HG03064 (cell line): ENCODE measurements at regions not wholly inside any gene's neighbourhood (a gene's known extent, or its start where the extent isn't known, plus 50 kb on each side); places are given as distances from the start of the nearest gene placed in this dataset.

ENCODE experiments used
- ATAC-seq: cut with Tn5 transposase; IDR thresholded peaks from one replicate; pipeline ENCODE4 v1.9.1; 2021; ENCODE audit warnings: low read depth; ENCODE audit not compliant: unreplicated experiment

DNA sequence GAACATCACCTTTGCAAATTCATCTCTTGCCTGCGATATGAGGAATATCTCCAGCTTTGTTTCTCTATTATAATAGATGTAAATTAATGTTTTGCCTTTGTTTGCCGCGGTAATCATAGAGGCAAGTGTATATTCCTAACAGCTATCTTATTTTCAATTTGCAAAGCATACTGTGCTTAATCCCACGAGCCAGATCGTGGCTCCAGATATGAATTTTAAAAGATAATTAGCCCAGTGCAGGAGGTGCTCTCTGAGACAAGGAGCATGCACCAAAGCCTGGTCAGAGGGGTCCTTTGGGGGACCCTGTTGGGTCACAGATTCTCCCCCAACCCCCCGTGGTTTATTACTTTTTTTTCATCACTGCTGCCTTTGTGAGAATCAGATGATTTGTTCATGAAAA is 1087.5 kb downstream of the BCL11B start:
- ATAC-seq: no peak

- no peak for ATAC-seq
Observed at GRCh38 chr14:98185036-98185435, 1087.0 kb downstream of the BCL11B start.

DNA sequence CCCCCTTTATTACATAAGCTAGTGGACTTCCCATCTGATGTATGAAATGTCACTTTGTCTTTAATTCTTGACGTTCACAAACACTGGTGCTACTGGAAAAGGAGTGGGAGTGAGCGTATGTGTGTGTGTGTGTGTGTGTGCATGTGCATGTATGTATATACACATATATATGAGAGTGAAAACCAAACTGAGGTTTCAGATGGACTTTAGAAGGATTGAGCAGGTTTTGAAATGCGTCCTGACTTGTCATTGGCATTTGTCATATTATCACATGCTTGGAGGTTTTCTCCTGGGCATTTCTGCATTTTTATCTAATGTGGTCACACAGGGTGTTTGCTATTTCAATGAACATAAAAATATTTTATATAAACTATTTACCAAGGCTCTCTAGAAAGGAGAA is 1085.9 kb downstream of the BCL11B start:
- no peak for ATAC-seq

DNA sequence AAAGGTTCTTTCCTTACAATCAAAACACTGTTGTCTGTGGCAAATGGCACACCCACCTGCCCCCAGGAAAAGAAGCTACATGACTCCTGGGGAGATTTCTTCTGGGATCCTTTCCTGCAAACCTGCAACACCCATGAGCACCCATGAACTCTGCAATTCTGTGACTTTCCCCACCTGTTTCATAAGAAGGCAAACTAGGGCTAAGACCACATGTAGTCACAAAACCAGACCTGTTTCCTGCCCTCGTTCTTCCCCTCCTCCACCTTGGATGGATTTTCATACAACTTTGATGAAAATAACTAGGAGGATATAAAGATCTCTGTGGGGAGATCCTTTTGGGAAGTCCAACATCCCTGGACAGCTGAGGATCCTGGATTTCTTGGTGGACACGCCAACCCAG is 1084.7 kb downstream of the BCL11B start:
- ATAC-seq: no peak

DNA sequence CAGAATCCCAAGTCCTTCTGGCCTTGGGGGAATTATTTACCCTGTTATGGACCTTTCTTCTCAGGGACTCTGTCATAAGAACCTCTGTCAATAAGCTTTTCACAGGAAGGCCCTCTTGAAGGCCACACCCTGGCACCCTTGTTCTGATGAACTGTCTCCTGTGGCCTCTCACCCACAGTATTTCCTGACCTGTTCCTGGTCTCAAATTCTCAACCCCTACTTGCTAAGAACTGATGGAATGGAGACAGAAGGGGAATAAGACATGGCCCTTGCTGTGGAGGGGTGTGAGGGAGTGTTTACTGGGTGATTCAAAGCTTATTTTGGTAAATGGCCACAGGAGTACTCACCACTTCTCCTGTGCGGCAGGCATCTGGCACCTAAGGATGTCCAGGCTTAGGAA is 1082.9 kb downstream of the BCL11B start:
- no peak for ATAC-seq

DNA sequence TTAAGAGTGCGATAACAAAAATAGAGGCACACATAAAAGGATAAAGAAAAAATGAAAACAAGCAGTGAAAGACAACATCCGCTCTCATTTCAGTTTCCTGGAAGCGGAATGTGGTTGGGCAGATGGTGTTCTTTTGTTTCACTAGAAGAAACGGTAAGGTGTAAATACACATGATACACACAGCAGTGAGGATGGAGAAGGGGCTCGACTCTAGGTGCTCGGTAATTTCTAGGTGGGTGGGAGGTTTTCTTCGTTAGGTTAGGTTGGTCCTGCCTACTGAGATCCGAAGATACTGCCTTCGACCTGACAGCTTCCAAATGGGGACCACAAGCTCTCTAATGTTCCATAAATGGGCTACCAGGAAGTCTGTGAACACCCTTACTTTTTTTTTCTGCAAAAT is 1082.5 kb downstream of the BCL11B start:
- no peak for ATAC-seq

DNA sequence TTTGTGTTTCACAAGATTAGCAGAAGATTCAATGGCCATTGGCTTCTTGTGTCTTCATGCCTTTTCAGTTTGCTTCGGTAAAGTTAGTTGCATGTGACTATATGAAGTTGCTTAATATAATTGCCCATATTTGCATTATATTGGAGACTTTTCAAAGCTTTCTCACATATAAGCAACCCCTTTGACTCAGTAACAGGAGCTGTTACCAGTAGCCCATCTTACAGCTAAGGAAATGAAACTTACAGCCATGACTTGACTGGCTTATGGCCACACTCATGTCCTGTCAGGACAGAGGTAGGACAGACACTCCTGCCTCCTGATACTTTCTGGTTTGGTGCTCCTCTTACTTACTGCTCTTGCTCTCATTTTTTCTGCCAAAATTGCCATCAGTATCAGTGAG is 1082.1 kb downstream of the BCL11B start:
- no peak for ATAC-seq

- no peak for ATAC-seq
Observed at GRCh38 chr14:98192946-98193345, 1079.1 kb downstream of the BCL11B start.

- ATAC-seq: no peak
Observed at GRCh38 chr14:98194821-98195220, 1077.2 kb downstream of the BCL11B start.

DNA sequence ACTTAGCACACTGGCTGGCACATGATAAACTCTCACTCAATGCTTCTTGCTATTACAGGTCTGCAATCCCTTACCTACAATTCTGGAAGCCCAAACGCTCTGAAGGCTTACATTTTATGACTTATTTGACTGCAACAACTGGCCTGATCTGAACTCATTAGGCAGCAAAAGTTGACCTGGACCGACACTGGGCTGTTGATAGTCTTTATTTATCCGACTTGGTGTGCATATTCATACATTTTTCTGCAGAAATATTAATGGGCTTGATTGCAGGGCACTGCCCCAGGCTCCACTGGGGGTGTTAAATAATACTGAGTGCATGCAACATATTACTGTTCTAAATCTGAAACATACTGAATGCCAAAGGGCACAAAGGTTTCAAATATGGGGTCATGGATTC is 1076.7 kb downstream of the BCL11B start:
- ATAC-seq: no peak

- no peak for ATAC-seq
Observed at GRCh38 chr14:98197933-98198332, 1074.1 kb downstream of the BCL11B start.

- no peak for ATAC-seq
Observed at GRCh38 chr14:98198385-98198784, 1073.6 kb downstream of the BCL11B start.

DNA sequence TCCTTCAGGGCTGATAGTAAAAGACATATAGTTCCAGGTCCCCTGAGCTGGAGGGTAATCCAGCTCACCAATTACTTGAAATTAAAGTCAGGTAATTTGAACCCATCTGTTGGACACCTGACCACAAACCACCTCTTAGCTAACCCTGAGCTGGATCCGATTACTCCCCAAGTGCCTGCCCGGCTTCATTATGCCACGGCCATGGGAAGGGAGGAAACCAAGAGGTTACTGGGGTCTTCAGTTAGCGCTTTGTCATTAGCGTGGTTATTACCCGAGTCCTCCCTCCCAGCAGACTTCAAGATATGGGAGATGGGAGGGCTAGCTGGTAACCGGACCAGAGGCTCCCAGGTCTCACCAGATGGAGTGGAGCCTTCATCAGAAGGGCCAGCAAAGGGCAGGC is 1071.4 kb downstream of the BCL11B start:
- ATAC-seq: no peak

DNA sequence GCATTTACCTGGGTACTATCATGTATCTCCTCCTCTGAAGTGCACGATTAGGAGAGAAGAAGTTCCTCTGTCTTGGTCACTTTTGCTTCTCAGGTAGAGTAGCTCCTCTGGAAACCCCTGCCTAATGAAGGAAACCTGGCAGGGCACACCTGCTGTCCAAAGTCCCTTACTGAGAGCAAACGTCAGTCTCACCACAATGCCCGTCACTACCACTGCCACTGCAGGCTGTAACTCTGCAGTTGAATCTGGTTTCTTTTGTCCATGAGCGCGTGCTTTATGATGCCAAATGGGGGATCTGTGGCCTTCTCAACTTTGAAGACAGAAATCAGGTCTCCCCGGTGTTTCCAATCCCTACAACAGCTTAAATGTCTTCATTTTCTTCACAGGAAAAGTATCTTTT is 1068.6 kb downstream of the BCL11B start:
- ATAC-seq: no peak

DNA sequence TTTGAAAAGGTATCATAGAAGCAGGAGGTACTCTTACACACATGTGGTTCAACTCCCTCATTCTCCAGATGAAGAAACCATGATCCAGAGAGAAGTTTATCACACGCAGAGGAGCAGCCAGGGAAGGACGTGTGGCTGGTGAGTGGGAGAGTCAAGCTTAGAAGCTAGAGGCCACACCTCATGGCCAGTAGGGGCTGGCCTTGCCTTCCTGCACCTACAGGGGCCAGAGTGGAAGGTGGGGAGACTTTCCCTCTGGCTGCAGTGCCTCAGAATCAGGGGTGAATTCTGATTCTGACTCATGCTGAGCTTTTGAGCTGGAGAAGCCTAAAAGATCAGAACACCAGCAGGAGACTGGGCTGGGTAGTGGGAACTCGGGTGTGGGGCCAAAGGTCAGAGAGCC is 1067.9 kb downstream of the BCL11B start:
- ATAC-seq: no peak

DNA sequence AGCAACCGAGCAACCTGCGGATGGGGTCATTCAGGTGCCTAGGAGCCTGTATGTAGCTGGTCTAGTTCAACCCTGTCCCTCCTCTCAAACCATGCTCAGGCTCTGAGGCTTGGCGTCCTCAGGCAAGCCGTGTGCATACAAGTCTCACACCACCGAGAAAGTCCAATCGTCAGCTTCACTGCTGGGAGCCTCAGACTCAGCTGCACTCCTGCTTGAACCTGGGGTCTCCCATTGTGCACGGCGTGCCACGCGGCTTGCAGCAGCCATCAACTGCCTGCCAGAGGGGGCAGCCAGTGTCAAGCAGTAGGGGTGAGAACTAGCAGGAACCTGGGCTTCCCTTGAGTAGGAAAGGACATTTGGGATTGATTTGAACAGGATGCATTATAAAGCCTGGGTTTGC is 1064.6 kb downstream of the BCL11B start:
- ATAC-seq: no peak

DNA sequence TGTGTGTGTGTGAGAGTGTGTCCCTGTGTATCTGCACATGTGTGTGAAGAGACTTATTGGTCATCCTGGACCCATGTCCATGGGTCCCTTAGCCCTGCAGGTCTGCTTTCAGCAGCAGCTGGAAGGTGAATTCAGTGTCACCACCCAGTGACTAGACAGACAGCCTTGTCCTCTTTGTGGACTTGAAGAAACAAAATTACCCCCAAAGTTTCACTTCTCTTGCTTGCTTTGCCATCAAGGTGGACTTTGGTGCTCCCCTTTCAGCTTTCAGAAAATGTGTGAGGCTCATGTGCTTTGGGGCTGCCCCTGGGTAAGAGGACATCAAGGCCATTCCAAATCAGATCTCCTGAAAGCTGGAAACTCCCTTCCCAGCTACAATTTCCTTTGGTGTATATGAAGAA is 1063.8 kb downstream of the BCL11B start:
- no peak for ATAC-seq

- no peak for ATAC-seq
Observed at GRCh38 chr14:98208943-98209342, 1063.1 kb downstream of the BCL11B start.

GRCh38 chr14:98210045-98210672 is 1061.8 kb downstream of the BCL11B start:
- ATAC-seq: no peak

GRCh38 chr14:98217530-98217929 is 1054.5 kb downstream of the BCL11B start:
- ATAC-seq: no peak

- ATAC-seq: no peak
Observed at GRCh38 chr14:98218218-98218617, 1053.8 kb downstream of the BCL11B start.

- ATAC-seq: no peak
Observed at GRCh38 chr14:98219638-98220037, 1052.4 kb downstream of the BCL11B start.

GRCh38 chr14:98223106-98223505 is 1048.9 kb downstream of the BCL11B start:
- no peak for ATAC-seq
